ENCODE measurements at regions not wholly inside any gene's neighbourhood (a gene's known extent, or its start where the extent isn't known, plus 50 kb on each side); places are given as distances from the start of the nearest gene placed in this dataset.

- CTCF ChIA-PET, result interaction anchor here (0.6 to 0.9 kb wide), 4 partner anchors 28 to 290 kb away, joined by 3 to 5 read pairs (median 4); no protein-coding TSS in a partner anchor
- H3K9me3 ChIP-seq, result no peaks in the 10 kb centered on the region
- intact Hi-C loops (cut with micrococcal nuclease; ENCODE audit: unreplicated experiment), result loop anchor here (1.0 to 10.0 kb wide), 5 partner anchors 132 to 289 kb away; no protein-coding TSS in a partner anchor
- peaks cover 17% of the 10 kb centered on the region for H3K27me3 Mint-ChIP-seq (ENCODE audit: insufficient read depth, unreplicated experiment)
- no peak overlapping the region for H3K27ac Mint-ChIP-seq (ENCODE audit: unreplicated experiment)
- no peak overlapping the region for H3K4me3 ChIP-seq (ENCODE audit: low read depth, low read length)
- no peaks in the 10 kb centered on the region for H3K36me3 Mint-ChIP-seq (ENCODE audit: insufficient read depth, unreplicated experiment)
- H3K27me3 ChIP-seq (replicated peaks; ENCODE audit: control insufficient read depth, insufficient read depth, low read length), result no peaks in the 10 kb centered on the region
- peaks cover 4% of the 10 kb centered on the region for H3K4me1 Mint-ChIP-seq (ENCODE audit: low read depth, unreplicated experiment)
- H3K9me3 Mint-ChIP-seq (ENCODE audit: unreplicated experiment), result no peaks in the 10 kb centered on the region
- no peaks in the 10 kb centered on the region for H3K36me3 ChIP-seq (ENCODE audit: control insufficient read depth, insufficient read depth, low read length)
- POLR2A ChIA-PET, result no interaction called here
- peak; percentile 72 to 80 for DNase-seq
- peak; percentile 82 to 87 for TF ChIP-seq CTCF (IDR thresholded peaks at IDR 0.05; ENCODE audit: insufficient read depth in 1 of 2, low read depth in 1 of 2, low read length in 1 of 2, severe bottlenecking in 1 of 2, unreplicated experiment in 1 of 2)
- H3K4me1 ChIP-seq, result no peaks in the 10 kb centered on the region
- no TSS peak for BruUV-seq (replicated peaks)
- no peak overlapping the region for H3K4me3 Mint-ChIP-seq (ENCODE audit: unreplicated experiment)
Measured at GRCh38 chr12:111024205-111024801, 103.9 kb upstream of the MYL2 start.

- DNase-seq, result no peak
- Mint-ChIP-seq H3K9me3 (ENCODE audit: unreplicated experiment) (no peaks in the 10 kb centered on the region), H3K4me3 (ENCODE audit: unreplicated experiment) (no peak overlapping the region), H3K36me3 (ENCODE audit: insufficient read depth, unreplicated experiment) (no peaks in the 10 kb centered on the region), H3K27me3 (ENCODE audit: insufficient read depth, unreplicated experiment) (peaks cover 20% of the 10 kb centered on the region), H3K4me1 (ENCODE audit: low read depth, unreplicated experiment) (peaks cover 4% of the 10 kb centered on the region), H3K27ac (ENCODE audit: unreplicated experiment) (no peak overlapping the region)
- no peak for TF ChIP-seq CTCF (IDR thresholded peaks at IDR 0.05; ENCODE audit: insufficient read depth in 1 of 2, low read depth in 1 of 2, low read length in 1 of 2, severe bottlenecking in 1 of 2, unreplicated experiment in 1 of 2)
- no peaks in the 10 kb centered on the region for H3K4me1 ChIP-seq
- no peaks in the 10 kb centered on the region for H3K36me3 ChIP-seq (ENCODE audit: control insufficient read depth, insufficient read depth, low read length)
- ChIA-PET POLR2A (no interaction called here), CTCF (interaction anchor here (1.0 kb wide), 1 partner anchor 23 kb away, joined by 4 read pairs; no protein-coding TSS in a partner anchor)
- H3K27me3 ChIP-seq (replicated peaks; ENCODE audit: control insufficient read depth, insufficient read depth, low read length), result no peaks in the 10 kb centered on the region; the same call in 1 of the 2 replicates
- no peaks in the 10 kb centered on the region for H3K9me3 ChIP-seq
- H3K4me3 ChIP-seq (ENCODE audit: low read depth, low read length), result no peak overlapping the region
- intact Hi-C loops (cut with micrococcal nuclease; ENCODE audit: unreplicated experiment), result loop anchor here (5.0 to 10.0 kb wide), 3 partner anchors 130 to 250 kb away; no protein-coding TSS in a partner anchor
- no TSS peak for BruUV-seq (replicated peaks)
Measured at GRCh38 chr12:111022386-111022785, 102.0 kb upstream of the MYL2 start.

GRCh38 chr12:111014547-111014946, 94.2 kb upstream of the MYL2 start:
- intact Hi-C loops (cut with micrococcal nuclease; ENCODE audit: unreplicated experiment), result no loop called here
- Mint-ChIP-seq H3K4me1 (ENCODE audit: low read depth, unreplicated experiment) (no peaks in the 10 kb centered on the region), H3K36me3 (ENCODE audit: insufficient read depth, unreplicated experiment) (no peaks in the 10 kb centered on the region), H3K27ac (ENCODE audit: unreplicated experiment) (no peak overlapping the region), H3K9me3 (ENCODE audit: unreplicated experiment) (peaks cover 22% of the 10 kb centered on the region), H3K4me3 (ENCODE audit: unreplicated experiment) (no peak overlapping the region), H3K27me3 (ENCODE audit: insufficient read depth, unreplicated experiment) (peaks cover 22% of the 10 kb centered on the region)
- Histone ChIP-seq H3K4me1 (no peaks in the 10 kb centered on the region), H3K4me3 (ENCODE audit: low read depth, low read length) (no peak overlapping the region), H3K36me3 (ENCODE audit: control insufficient read depth, insufficient read depth, low read length) (no peaks in the 10 kb centered on the region), H3K27me3 (replicated peaks; ENCODE audit: control insufficient read depth, insufficient read depth, low read length) (peaks cover 1% of the 10 kb centered on the region; the same call in 1 of the 2 replicates), H3K9me3 (peaks cover 4% of the 10 kb centered on the region; the same call in 1 of the 2 replicates)
- no peak for TF ChIP-seq CTCF (IDR thresholded peaks at IDR 0.05; ENCODE audit: insufficient read depth in 1 of 2, low read depth in 1 of 2, low read length in 1 of 2, severe bottlenecking in 1 of 2, unreplicated experiment in 1 of 2)
- no TSS peak for BruUV-seq (replicated peaks)
- ChIA-PET POLR2A (no interaction called here), CTCF (no interaction called here)
- DNase-seq, result no peak

Measured in Caco-2 (cell line).